ENCODE measurements at regions not wholly inside any gene's neighbourhood (a gene's known extent, or its start where the extent isn't known, plus 50 kb on each side); places are given as distances from the start of the nearest gene placed in this dataset.
A peak's percentile ranks its signal among the peaks of the same experiment; 100 is the strongest.

DNA sequence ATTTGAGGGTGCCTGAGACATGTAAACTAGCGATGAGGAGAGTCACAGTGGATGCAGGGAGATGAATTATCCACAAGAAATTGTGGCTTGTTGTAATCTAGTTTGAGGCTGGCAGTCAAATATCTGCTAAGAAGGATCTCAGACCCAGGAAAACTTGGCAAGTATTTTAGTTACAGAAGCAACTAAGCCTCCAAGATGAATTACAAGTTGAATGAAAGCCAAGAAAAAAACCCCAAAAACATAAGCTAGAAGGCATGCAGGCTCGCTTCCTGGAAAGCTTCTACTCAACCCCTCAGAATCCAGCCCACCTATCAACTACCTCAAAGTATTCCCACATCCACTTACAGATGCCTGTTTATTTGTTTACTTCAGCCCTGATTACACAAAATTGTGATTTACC, 696.9 kb downstream of the MAT2B start:
- ATAC-seq: peak; percentile 67
- TF ChIP-seq, protein P1, sequence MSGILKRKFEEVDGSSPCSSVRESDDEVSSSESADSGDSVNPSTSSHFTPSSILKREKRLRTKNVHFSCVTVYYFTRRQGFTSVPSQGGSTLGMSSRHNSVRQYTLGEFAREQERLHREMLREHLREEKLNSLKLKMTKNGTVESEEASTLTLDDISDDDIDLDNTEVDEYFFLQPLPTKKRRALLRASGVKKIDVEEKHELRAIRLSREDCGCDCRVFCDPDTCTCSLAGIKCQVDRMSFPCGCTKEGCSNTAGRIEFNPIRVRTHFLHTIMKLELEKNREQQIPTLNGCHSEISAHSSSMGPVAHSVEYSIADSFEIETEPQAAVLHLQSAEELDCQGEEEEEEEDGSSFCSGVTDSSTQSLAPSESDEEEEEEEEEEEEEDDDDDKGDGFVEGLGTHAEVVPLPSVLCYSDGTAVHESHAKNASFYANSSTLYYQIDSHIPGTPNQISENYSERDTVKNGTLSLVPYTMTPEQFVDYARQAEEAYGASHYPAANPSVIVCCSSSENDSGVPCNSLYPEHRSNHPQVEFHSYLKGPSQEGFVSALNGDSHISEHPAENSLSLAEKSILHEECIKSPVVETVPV (CRISPR knock-in tag; IDR thresholded peaks at IDR 0.05): no peak
- peak; percentile 75; the same call in 1 of the 2 replicates for TF ChIP-seq ISL1 (CRISPR knock-in tag; IDR thresholded peaks at IDR 0.05)

DNA sequence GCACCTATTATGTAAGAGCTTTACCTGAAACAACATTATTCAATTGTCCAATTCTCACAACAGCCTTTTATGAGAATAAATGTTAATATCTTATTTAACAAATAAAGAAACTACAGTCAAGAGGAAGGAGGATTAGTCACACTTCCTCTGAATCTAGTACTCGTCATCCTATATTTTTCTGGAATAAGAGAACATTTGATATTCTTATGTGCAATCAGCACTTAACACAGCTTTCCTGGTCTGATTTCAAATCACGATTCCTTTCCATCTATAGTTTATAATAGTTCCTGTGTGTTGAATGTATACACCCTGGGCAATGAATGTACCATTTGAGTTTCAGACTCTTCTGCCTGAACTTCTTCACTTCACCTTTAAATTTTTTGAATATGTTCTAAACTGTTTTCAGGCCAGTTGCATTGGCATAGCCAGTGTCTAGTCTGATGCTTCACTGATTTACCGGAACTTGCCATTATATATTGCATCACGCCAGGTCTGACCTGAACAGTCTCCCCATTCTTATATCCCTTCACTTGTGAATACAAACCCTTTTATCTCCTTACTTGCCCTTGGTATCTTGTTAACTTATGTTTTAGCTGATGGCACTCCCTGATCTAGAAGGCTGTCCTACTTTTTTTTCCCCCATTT, 698.3 kb downstream of the MAT2B start:
- peak; percentile 53 for ATAC-seq
- no peak for TF ChIP-seq ZNF70 (CRISPR knock-in tag; IDR thresholded peaks at IDR 0.05)
- no peak for TF ChIP-seq ZC3H10 (CRISPR knock-in tag; IDR thresholded peaks at IDR 0.05)
- TF ChIP-seq, protein P2, sequence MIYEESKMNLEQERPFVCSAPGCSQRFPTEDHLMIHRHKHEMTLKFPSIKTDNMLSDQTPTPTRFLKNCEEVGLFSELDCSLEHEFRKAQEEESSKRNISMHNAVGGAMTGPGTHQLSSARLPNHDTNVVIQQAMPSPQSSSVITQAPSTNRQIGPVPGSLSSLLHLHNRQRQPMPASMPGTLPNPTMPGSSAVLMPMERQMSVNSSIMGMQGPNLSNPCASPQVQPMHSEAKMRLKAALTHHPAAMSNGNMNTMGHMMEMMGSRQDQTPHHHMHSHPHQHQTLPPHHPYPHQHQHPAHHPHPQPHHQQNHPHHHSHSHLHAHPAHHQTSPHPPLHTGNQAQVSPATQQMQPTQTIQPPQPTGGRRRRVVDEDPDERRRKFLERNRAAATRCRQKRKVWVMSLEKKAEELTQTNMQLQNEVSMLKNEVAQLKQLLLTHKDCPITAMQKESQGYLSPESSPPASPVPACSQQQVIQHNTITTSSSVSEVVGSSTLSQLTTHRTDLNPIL (CRISPR knock-in tag; IDR thresholded peaks at IDR 0.05; ENCODE audit: low read depth): no peak
- no peak for TF ChIP-seq SNAI2 (CRISPR knock-in tag; IDR thresholded peaks at IDR 0.05)
- TF ChIP-seq ZFP3 (CRISPR knock-in tag; IDR thresholded peaks at IDR 0.05): no peak
- TF ChIP-seq, protein P3, sequence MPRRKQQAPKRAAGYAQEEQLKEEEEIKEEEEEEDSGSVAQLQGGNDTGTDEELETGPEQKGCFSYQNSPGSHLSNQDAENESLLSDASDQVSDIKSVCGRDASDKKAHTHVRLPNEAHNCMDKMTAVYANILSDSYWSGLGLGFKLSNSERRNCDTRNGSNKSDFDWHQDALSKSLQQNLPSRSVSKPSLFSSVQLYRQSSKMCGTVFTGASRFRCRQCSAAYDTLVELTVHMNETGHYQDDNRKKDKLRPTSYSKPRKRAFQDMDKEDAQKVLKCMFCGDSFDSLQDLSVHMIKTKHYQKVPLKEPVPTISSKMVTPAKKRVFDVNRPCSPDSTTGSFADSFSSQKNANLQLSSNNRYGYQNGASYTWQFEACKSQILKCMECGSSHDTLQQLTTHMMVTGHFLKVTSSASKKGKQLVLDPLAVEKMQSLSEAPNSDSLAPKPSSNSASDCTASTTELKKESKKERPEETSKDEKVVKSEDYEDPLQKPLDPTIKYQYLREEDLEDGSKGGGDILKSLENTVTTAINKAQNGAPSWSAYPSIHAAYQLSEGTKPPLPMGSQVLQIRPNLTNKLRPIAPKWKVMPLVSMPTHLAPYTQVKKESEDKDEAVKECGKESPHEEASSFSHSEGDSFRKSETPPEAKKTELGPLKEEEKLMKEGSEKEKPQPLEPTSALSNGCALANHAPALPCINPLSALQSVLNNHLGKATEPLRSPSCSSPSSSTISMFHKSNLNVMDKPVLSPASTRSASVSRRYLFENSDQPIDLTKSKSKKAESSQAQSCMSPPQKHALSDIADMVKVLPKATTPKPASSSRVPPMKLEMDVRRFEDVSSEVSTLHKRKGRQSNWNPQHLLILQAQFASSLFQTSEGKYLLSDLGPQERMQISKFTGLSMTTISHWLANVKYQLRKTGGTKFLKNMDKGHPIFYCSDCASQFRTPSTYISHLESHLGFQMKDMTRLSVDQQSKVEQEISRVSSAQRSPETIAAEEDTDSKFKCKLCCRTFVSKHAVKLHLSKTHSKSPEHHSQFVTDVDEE (CRISPR knock-in tag; IDR thresholded peaks at IDR 0.05): no peak
- TF ChIP-seq BACH2 (CRISPR knock-in tag; IDR thresholded peaks at IDR 0.05; ENCODE audit: borderline replicate concordance): no peak
- TF ChIP-seq, protein P4, sequence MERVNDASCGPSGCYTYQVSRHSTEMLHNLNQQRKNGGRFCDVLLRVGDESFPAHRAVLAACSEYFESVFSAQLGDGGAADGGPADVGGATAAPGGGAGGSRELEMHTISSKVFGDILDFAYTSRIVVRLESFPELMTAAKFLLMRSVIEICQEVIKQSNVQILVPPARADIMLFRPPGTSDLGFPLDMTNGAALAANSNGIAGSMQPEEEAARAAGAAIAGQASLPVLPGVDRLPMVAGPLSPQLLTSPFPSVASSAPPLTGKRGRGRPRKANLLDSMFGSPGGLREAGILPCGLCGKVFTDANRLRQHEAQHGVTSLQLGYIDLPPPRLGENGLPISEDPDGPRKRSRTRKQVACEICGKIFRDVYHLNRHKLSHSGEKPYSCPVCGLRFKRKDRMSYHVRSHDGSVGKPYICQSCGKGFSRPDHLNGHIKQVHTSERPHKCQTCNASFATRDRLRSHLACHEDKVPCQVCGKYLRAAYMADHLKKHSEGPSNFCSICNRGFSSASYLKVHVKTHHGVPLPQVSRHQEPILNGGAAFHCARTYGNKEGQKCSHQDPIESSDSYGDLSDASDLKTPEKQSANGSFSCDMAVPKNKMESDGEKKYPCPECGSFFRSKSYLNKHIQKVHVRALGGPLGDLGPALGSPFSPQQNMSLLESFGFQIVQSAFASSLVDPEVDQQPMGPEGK (CRISPR knock-in tag; IDR thresholded peaks at IDR 0.05; ENCODE audit: borderline replicate concordance): no peak
- no peak for TF ChIP-seq TOX (CRISPR knock-in tag; IDR thresholded peaks at IDR 0.05; ENCODE audit: borderline replicate concordance)
- TF ChIP-seq ZNF8 (CRISPR knock-in tag; IDR thresholded peaks at IDR 0.05): no peak
- TF ChIP-seq ESRRG (CRISPR knock-in tag; IDR thresholded peaks at IDR 0.05): no peak
- no peak for TF ChIP-seq TCF4 (CRISPR knock-in tag; IDR thresholded peaks at IDR 0.05; ENCODE audit: borderline replicate concordance)
- no peak for TF ChIP-seq RARB (CRISPR knock-in tag; IDR thresholded peaks at IDR 0.05)
- TF ChIP-seq, protein P1 (CRISPR knock-in tag; IDR thresholded peaks at IDR 0.05): no peak
- no peak for TF ChIP-seq ARNTL (CRISPR knock-in tag; IDR thresholded peaks at IDR 0.05; ENCODE audit: borderline replicate concordance, low read depth)
- no peak for TF ChIP-seq ZFP30 (CRISPR knock-in tag; IDR thresholded peaks at IDR 0.05)

DNA sequence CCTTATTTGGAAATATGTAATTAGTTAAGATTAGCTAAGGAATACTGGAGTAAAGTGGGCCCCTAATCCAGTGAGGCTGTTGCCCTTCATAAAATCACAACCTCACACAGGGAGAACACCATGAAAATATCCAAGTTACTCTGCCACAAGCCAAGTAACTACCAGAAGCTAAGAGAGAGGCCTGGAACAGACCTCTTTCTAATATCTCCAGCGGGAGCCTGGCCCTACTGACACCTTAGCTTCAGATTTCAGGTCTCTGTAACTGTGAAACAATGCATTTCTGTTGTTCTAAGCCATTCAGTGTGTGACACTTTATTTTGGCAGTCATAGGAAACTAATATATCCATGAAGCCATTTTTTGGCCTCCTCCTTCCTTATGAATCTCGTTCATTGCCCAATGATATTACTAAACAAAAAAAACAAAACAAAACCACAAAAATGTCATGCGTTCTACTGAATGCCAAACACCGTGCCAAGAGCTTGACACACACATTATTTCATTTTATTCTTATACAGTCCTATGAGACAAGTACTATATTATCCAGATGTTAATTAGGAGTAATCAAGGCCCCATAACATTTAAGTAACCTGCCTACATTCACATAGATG, 699.0 kb downstream of the MAT2B start:
- ATAC-seq: peak; percentile 78
- TF ChIP-seq ZNF70 (CRISPR knock-in tag; IDR thresholded peaks at IDR 0.05) (no peak), ISL1 (CRISPR knock-in tag; IDR thresholded peaks at IDR 0.05) (peak; percentile 46; the same call in 1 of the 2 replicates)

DNA sequence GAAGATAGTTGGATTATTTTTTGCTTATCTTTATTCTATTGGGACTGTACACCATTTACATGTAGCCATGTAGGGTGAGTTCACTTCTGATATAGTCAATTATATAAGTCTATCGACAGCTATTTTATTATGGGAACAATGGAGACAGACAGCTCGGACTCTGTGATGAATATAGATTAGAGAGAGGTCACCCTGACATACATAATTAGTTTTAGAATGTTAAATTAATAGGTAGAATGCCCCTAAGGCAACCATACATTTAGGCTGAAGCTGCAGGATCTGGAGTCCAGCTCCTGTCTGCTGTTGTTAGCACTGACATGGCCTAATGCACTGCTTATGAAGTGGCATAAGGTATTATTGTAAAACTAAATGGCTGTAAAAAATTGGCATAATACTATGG, 700.8 kb downstream of the MAT2B start:
- ATAC-seq: no peak; the same call in 2 of the 3 replicates
- TF ChIP-seq, protein P1 (CRISPR knock-in tag; IDR thresholded peaks at IDR 0.05): peak; percentile 65; the same call in 1 of the 2 replicates
- TF ChIP-seq TCF4 (CRISPR knock-in tag; IDR thresholded peaks at IDR 0.05; ENCODE audit: borderline replicate concordance) (peak; percentile 53; the same call in 1 of the 2 replicates), CSDC2 (CRISPR knock-in tag; IDR thresholded peaks at IDR 0.05) (no peak), ZNF70 (CRISPR knock-in tag; IDR thresholded peaks at IDR 0.05) (no peak)

All from SK-N-SH treated with all-trans-retinoic acid at 6 μM for 48 hours (cell line).